ENCODE measurements at regions not wholly inside any gene's neighbourhood (a gene's known extent, or its start where the extent isn't known, plus 50 kb on each side); places are given as distances from the start of the nearest gene placed in this dataset.
A peak's percentile ranks its signal among the peaks of the same experiment; 100 is the strongest.

DNA sequence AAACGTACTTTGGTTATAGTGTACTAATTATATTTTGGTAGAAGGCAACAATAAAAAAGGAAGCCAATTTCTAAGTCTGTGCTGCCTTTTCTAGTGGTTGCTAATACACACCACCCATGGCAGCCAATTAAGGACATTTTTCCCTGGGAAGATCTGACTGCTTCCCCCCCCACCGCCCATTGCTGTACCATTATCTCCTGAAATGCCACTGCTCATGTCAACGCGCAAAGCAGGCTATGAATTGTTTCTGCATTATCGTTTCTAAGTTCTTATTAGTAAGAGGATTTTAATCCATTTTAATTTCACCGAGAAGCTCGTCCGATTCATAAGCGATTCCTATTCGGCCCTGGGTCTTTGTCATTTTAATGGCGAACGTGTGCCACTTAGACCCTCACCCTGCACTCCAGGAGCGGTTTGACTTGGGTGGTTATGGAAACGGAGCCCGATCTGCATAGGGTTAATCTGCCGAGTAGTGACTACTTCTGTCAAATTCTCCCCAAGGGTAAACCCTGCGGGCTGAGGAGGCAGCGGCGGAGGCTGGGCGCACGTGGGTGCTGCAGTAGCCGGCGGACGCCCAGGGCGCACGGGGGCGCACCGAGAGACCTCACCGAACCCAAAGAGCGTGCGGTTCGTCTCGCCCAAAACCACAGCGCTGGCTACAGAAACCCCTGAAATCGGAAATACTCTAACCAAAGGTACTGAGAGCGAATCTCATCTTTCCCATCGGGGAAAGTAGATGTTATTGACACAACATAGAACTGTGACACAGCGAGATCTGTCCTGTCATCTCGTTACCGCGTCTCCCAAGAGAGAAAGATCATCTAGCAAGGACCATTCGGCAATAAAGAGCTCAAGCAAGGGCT, 55.8 kb upstream of the SHC3 start:
- DNase-seq, result no peak

DNA sequence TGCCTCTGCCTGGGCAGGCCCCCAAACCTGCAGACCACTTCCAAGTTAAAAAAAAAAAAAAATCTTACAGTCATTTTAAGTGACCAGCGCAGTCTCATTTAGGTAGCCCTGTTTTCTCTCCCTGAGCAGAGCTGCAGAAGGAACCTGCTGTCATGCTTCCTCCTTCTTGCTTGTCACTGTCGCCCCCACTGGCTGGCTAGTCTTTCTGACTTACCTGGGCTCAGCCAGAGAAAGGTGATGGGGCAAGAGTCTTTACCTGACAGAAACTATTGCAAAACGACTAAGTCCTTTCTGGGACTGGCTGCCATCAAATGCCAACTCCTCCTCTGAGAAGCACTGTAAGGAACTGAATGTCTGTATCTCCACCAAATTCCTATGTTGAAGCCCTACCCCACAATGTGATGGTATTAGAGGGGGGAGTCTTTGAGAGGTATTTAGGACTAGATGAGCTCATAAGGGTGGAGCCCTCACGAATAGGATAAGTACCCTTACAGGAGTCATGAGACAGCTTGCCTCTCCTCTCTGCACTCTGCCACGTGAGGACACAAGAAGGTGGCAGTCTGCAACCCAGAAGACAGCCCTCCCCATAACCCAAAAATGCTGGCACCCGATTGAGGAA, 58.4 kb upstream of the SHC3 start:
- no peak for DNase-seq

DNA sequence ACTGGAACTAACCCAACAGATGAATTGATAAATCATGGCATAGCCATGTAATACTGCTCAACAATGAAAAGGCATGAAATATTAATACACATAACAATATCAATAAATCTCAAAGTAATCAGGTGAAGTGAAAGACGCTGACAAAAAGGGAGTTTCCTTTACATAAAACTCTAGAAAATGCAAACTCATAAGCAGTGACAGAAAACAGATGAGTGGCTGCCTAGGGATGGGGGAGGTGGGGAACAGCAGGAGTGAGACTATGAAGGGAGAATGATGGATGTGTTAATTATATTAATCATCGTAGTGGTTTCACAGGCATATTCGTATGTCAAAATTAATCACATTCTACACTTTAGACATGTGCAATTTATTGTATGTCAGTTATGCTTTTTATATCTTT, 59.8 kb upstream of the SHC3 start:
- no peak for DNase-seq

DNA sequence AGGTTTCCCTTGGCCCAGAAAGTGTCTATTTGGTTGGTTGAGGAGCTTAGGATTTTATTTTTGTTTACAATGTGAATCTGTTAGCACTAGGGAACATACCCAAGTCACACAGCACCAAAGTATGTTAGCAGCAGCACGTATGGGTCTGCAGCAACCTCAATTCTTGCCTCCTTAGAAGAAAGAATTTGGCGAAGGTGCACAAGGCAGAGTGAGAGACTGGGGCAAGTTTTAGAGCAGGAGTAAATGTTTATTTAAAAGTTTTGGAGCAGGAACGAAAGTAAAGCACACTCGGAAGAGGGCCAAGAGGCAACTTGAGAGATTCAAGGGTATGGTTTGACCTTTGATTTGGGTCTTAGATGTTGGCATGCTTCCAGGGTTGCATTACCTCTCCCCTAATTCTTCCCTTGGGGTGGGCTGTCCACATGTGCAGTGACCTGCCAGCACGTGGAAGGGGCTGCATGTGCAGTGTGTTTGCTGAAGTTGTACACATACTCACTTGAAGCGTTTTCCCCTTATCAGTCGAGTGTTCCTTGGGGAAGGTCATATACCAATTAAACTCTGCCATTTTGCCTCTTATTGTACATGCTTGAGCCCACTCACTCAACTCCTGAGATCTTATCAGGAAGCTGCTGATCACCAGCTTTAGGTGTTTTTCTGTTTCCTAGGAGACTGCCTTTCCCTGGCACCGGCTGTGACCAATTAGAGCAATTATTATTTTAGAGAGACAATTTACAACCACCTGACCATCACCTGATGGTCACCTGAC, 64.9 kb upstream of the SHC3 start:
- peak; percentile 61 for DNase-seq

DNA sequence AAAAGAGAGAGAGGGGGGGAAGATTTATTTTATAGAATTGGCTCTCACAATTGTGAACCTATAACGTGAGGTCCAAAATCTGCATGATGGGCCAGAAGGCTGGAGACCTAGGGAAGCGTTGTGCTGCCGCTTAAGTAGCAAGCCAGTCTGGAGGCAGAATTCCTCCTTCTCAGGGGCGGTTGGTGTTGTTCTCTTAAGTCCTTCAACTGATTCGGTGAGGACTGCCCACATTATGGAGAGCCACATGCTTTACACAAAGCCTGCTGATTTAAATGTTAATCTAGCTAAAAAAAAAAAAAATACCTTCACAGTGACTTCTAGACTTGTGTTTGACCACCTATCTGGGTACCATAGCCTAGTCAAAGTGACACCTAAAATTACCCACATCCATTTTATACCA, 64.2 kb upstream of the CKS2 start:
- DNase-seq, result no peak

DNA sequence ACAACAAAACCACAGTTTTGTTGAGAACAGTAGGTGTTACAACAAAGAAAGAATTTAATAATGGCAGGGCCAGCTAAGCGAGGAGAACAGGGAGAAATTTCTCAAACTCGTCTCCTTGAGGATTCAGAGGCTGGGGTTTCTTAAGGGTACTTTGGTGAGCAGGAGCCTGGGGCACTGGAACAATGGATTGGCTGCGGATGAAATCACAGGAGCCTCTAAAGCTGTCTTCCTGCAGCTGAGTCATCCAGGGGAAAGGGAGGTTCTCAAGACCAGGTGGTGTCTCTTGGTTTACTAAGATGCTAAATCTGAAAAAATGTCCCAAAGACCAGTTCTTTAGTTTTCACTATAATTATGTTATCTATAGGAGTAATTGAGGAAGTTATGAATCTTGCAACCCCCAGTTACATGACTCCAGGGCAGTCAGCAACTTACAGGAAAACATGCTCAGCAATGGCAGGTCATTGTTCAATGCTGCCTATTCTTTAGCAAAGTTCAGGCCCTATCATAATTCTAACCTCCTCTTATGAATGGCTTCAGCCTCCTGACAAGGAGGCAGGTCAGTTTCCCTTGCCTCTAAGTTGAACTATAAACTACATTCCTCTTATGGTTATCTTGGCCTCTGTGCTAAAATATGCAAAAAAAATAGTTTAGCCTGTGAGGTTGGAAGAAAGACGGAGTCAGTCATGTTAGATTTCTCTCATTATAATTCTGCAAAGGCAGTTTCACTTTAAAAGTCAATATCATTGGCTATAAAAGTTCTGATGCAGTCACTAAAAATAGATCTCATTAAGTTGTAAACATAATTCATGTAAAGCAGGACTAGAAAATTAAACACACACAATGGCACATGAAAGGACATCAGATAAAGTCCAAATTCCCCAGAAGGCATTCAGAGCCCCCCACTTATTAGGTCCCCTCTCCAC, 63.3 kb upstream of the CKS2 start:
- DNase-seq, result no peak

DNA sequence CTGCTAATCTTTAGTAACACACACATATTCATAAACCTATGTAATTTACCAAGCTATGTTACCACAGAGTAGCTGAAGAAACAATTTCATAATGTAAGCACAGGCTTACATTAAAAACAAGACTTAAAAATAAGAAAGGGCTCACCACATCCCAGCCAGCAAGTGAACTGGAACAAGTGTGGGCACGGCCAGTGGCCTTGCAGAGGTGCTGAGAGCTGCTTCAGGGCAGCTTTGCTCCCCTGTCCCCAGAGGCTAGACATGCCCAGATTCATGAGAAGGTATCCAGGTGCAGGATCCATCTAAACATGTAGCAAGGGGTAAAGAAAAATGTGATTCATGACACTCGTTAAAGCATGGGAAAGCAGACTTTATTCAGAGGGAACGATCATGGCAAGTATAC, 62.0 kb upstream of the CKS2 start:
- no peak for DNase-seq

DNA sequence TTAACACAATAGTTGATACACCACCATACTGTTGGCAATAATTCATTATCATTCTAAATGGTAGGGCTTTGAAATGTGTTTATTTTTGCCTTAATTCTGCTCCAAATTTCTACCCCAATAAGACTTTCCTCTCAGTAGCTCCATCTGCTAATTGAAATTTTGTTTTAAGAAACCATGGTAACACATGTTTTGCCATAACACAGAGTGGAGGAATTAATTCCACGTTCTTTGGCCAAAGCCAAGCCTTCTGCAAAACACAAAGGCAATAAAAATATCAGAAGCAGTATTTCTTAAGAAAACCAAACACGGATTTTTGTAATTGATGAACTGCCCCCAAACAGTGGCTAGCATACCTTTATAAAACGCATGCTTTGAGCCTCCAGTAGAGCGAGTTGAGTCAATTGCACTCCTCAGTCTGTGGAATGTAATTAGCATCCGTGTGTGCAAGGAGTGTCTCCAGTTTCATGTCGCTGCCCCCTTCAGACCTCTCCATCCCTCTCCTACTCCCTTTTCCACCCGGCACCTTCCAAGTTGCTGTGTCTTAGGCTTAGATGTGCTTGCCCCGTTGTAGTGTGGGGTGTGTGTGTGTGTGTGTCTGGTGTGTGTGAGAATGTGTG, 58.2 kb upstream of the CKS2 start:
- DNase-seq, result no peak

DNA sequence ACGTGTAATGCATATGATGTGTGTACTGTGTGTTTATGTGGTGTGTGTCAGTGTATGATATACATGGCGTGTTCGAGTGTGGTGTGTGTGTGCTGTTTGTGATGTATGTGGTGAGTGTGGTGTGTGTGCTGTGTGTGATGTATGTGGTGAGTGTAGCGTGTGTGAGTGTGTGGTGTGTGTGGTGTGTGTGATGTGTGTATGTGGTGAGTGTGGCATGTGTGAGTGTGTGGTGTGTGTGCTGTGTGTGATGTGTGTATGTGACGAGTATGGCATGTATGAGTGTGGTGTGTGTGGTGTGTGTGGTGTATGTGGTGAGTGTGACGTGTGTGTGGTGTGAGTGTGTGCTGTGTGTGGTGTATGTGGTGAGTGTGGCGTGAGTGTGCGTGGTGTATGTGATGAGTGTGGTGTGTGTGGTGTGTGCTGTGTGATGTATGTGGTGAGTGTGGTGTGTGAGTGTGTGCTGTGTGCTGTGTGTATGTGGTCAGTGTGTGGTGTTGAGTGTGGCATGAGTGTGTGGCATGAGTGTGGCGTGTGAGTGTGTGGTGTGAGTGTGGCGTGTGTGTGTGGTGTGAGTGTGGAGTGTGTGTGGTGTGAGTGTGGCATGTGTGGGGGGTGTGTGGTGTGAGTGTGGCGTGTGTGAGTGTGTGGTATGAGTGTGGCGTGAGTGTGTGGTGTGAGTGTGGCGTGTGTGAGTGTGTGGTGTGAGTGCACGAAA, 56.8 kb upstream of the CKS2 start:
- no peak for DNase-seq

DNA sequence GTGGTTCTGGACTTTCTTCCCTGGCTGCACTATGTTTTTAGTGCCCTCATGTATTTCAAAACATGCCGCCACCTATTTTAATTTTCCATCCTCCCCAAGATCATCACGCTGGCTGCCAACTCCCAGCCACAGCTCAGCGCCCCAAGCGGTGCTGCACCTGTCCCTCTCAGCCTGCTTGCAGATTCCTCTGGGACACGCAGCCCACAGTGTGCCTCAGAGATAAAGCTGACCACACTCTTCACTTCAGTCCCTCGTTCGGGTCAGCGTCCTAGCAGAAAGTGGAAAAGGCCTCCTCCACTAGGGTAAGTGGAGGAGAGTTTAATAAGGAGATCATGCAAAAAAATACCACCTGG, 56.2 kb upstream of the CKS2 start:
- DNase-seq, result no peak

DNA sequence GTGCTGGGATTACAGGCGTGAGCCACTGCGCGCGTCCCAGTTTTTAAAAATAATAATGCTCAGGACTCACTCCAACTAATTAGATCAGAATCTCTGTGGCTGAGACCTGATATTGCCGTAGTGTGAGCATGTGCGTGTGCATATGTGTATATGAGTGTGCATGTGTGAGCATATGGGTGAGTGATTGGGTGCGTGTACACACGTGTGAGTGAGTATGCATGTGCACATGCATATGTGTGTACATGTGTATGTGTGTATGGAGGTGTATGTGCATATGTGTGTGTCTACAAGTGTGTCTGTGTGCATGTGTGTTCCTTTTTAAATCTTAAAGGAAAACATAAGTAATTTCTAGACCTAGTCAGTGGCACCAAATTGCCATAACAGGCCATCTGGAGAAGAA, 54.8 kb upstream of the CKS2 start:
- DNase-seq, result no peak

DNA sequence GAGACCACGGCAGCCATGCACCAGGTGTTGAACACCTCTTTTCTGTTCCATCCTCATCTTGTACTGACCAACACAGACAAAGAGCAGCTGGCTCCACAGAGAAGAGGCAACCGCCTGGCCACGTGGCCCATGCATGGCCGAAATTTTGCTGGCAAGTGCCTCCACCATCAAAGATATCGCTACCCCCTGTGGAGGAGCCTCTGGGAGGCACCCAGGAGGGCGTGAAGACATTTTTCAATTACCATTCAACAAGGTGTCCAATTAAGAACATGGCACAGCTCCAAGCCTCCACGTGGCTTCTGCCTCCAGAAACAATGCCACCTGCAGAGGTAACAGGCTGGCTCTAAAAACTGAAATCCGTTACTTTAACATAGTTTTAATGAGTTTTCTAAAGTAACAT, 54.4 kb upstream of the CKS2 start:
- DNase-seq, result no peak

DNA sequence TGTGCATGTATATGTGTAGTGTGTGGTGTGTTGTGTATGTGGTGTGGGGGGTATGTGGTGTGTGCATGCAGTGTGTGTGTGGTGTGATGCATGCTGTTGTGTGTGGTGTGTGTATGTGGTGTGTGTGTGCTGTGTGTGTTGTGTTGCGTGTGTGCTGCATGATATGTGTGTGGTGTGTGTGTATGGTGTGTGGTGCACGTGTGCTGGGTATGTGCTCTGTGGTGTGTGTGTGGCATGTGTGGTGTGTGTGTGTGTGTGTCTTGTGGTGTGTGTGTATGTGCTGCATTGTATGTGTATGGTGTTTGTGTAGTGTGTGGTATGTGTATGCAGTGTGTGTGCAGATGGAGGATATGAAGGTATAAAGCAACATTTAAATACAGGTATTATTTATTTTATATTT, 50.5 kb upstream of the CKS2 start:
- no peak for DNase-seq

Measured in NCI-H748 treated with DMSO at 0.1 percent for 48 hours (cell line).